ENCODE measurements at regions not wholly inside any gene's neighbourhood (a gene's known extent, or its start where the extent isn't known, plus 50 kb on each side); places are given as distances from the start of the nearest gene placed in this dataset.

DNA sequence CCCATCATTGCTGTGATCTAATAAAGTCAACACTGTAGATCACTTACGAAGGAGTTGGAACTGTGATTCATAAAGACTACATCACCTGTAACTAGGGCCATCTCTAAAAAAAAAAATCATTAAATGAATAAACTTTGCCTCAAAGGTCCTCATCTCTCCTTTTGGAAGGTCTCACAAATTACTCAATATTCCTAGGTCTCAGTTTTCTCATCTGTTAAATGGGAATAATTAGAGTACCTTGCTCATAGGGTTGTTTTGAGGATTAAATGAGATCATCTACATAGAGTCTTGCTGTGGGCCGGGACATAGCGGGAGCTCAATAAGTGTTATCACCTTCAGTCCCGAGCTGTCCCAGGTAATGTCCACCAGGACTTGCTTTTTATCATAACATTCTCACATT lies 335.1 kb upstream of the PROK2 start (continued):
- TF ChIP-seq, protein P1, sequence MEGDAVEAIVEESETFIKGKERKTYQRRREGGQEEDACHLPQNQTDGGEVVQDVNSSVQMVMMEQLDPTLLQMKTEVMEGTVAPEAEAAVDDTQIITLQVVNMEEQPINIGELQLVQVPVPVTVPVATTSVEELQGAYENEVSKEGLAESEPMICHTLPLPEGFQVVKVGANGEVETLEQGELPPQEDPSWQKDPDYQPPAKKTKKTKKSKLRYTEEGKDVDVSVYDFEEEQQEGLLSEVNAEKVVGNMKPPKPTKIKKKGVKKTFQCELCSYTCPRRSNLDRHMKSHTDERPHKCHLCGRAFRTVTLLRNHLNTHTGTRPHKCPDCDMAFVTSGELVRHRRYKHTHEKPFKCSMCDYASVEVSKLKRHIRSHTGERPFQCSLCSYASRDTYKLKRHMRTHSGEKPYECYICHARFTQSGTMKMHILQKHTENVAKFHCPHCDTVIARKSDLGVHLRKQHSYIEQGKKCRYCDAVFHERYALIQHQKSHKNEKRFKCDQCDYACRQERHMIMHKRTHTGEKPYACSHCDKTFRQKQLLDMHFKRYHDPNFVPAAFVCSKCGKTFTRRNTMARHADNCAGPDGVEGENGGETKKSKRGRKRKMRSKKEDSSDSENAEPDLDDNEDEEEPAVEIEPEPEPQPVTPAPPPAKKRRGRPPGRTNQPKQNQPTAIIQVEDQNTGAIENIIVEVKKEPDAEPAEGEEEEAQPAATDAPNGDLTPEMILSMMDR (conservative IDR thresholded peaks at IDR 0.05; ENCODE audit: low read depth in 2 of 2), result no peak

DNA sequence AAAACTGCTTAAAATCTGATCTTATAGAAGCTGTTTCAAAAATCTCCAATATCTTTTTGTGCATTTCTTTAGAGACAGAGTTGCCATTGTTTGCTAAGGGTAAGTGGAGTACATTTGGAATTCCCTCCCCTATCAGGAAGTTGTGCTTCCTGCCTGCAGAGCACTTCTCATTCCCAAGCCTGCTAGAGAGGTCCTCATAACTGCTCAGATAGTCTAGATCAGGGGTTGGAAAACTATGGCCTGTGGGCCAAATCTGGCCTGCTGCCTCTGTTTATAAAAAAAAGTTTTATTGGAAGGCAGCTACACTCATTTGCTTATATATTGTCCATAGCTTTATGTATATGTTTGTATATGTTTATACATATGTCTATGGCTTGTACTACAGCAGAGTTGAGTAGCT lies 333.7 kb upstream of the PROK2 start:
- Histone ChIP-seq H3K79me2 (replicated peaks; ENCODE audit: insufficient read depth) (no peaks in the 10 kb centered on the region), H4K20me1 (replicated peaks; ENCODE audit: insufficient read depth) (no peaks in the 10 kb centered on the region), H3K4me3 (no peak overlapping the region), H3F3A (replicated peaks; ENCODE audit: low read depth) (no peaks in the 10 kb centered on the region), H2AFZ (no peak overlapping the region), H3K9me2 (ENCODE audit: insufficient read depth) (peaks cover 14% of the 10 kb centered on the region), H3K27ac (ENCODE audit: low read depth) (no peak overlapping the region), H3K4me2 (no peak overlapping the region), H3K4me1 (ENCODE audit: insufficient read depth) (no peaks in the 10 kb centered on the region), H3K36me3 (ENCODE audit: insufficient read depth) (no peaks in the 10 kb centered on the region), H3K27me3 (ENCODE audit: insufficient read depth) (no peaks in the 10 kb centered on the region)
- ATAC-seq (no peak), DNase-seq (ENCODE audit: low spot score) (no peak)
- no peaks in the 10 kb centered on the region for H3K9me3 Mint-ChIP-seq
- H3K4me1 Mint-ChIP-seq, result peaks cover 3% of the 10 kb centered on the region; the same call in 2 of the 3 replicates
- no peak overlapping the region for H3K4me3 Mint-ChIP-seq
- no peaks in the 10 kb centered on the region for H3K36me3 Mint-ChIP-seq (ENCODE audit: low read depth)
- H3K27ac Mint-ChIP-seq, result no peak overlapping the region
- TF ChIP-seq, protein P2, sequence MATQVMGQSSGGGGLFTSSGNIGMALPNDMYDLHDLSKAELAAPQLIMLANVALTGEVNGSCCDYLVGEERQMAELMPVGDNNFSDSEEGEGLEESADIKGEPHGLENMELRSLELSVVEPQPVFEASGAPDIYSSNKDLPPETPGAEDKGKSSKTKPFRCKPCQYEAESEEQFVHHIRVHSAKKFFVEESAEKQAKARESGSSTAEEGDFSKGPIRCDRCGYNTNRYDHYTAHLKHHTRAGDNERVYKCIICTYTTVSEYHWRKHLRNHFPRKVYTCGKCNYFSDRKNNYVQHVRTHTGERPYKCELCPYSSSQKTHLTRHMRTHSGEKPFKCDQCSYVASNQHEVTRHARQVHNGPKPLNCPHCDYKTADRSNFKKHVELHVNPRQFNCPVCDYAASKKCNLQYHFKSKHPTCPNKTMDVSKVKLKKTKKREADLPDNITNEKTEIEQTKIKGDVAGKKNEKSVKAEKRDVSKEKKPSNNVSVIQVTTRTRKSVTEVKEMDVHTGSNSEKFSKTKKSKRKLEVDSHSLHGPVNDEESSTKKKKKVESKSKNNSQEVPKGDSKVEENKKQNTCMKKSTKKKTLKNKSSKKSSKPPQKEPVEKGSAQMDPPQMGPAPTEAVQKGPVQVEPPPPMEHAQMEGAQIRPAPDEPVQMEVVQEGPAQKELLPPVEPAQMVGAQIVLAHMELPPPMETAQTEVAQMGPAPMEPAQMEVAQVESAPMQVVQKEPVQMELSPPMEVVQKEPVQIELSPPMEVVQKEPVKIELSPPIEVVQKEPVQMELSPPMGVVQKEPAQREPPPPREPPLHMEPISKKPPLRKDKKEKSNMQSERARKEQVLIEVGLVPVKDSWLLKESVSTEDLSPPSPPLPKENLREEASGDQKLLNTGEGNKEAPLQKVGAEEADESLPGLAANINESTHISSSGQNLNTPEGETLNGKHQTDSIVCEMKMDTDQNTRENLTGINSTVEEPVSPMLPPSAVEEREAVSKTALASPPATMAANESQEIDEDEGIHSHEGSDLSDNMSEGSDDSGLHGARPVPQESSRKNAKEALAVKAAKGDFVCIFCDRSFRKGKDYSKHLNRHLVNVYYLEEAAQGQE (IDR thresholded peaks at IDR 0.05; ENCODE audit: unreplicated experiment), result no peak
- TF ChIP-seq, protein P1 (conservative IDR thresholded peaks at IDR 0.05; ENCODE audit: low read depth in 2 of 2), result no peak
- no peak for TF ChIP-seq JUNB (IDR thresholded peaks at IDR 0.05; ENCODE audit: unreplicated experiment)
- no peak for TF ChIP-seq EZH2 (IDR thresholded peaks at IDR 0.05; ENCODE audit: low read depth, unreplicated experiment)
- no peak for TF ChIP-seq CREB1 (CRISPR knock-in tag; IDR thresholded peaks at IDR 0.05; ENCODE audit: low read depth)
- TF ChIP-seq, protein P3, sequence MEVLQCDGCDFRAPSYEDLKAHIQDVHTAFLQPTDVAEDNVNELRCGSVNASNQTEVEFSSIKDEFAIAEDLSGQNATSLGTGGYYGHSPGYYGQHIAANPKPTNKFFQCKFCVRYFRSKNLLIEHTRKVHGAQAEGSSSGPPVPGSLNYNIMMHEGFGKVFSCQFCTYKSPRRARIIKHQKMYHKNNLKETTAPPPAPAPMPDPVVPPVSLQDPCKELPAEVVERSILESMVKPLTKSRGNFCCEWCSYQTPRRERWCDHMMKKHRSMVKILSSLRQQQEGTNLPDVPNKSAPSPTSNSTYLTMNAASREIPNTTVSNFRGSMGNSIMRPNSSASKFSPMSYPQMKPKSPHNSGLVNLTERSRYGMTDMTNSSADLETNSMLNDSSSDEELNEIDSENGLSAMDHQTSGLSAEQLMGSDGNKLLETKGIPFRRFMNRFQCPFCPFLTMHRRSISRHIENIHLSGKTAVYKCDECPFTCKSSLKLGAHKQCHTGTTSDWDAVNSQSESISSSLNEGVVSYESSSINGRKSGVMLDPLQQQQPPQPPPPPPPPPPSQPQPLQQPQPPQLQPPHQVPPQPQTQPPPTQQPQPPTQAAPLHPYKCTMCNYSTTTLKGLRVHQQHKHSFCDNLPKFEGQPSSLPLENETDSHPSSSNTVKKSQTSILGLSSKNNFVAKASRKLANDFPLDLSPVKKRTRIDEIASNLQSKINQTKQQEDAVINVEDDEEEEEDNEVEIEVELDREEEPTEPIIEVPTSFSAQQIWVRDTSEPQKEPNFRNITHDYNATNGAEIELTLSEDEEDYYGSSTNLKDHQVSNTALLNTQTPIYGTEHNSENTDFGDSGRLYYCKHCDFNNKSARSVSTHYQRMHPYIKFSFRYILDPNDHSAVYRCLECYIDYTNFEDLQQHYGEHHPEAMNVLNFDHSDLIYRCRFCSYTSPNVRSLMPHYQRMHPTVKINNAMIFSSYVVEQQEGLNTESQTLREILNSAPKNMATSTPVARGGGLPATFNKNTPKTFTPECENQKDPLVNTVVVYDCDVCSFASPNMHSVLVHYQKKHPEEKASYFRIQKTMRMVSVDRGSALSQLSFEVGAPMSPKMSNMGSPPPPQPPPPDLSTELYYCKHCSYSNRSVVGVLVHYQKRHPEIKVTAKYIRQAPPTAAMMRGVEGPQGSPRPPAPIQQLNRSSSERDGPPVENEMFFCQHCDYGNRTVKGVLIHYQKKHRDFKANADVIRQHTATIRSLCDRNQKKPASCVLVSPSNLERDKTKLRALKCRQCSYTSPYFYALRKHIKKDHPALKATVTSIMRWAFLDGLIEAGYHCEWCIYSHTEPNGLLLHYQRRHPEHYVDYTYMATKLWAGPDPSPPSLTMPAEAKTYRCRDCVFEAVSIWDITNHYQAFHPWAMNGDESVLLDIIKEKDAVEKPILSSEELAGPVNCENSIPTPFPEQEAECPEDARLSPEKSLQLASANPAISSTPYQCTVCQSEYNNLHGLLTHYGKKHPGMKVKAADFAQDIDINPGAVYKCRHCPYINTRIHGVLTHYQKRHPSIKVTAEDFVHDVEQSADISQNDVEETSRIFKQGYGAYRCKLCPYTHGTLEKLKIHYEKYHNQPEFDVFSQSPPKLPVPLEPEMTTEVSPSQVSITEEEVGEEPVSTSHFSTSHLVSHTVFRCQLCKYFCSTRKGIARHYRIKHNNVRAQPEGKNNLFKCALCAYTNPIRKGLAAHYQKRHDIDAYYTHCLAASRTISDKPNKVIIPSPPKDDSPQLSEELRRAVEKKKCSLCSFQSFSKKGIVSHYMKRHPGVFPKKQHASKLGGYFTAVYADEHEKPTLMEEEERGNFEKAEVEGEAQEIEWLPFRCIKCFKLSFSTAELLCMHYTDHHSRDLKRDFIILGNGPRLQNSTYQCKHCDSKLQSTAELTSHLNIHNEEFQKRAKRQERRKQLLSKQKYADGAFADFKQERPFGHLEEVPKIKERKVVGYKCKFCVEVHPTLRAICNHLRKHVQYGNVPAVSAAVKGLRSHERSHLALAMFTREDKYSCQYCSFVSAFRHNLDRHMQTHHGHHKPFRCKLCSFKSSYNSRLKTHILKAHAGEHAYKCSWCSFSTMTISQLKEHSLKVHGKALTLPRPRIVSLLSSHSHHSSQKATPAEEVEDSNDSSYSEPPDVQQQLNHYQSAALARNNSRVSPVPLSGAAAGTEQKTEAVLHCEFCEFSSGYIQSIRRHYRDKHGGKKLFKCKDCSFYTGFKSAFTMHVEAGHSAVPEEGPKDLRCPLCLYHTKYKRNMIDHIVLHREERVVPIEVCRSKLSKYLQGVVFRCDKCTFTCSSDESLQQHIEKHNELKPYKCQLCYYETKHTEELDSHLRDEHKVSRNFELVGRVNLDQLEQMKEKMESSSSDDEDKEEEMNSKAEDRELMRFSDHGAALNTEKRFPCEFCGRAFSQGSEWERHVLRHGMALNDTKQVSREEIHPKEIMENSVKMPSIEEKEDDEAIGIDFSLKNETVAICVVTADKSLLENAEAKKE (CRISPR knock-in tag; IDR thresholded peaks at IDR 0.05), result no peak
- no peak for TF ChIP-seq EZH2phosphoT487 (IDR thresholded peaks at IDR 0.05; ENCODE audit: unreplicated experiment)
- TF ChIP-seq, protein P4, sequence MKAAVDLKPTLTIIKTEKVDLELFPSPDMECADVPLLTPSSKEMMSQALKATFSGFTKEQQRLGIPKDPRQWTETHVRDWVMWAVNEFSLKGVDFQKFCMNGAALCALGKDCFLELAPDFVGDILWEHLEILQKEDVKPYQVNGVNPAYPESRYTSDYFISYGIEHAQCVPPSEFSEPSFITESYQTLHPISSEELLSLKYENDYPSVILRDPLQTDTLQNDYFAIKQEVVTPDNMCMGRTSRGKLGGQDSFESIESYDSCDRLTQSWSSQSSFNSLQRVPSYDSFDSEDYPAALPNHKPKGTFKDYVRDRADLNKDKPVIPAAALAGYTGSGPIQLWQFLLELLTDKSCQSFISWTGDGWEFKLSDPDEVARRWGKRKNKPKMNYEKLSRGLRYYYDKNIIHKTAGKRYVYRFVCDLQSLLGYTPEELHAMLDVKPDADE (IDR thresholded peaks at IDR 0.05), result no peak
- peaks cover 2% of the 10 kb centered on the region for H3K27me3 Mint-ChIP-seq (ENCODE audit: insufficient read depth, low read depth, poor library complexity)
